Adrenal gland (tissue), 5 donors: ENCODE measurements at regions not wholly inside any gene's neighbourhood (a gene's known extent, or its start where the extent isn't known, plus 50 kb on each side); places are given as distances from the start of the nearest gene placed in this dataset.

Experiments
- POLR2A ChIP-seq, 2 donors: fragments of 450-650 bp; IDR thresholded peaks; one replicate each; pipeline ENCODE4 v1.6.1; 2017; ENCODE audit warnings: antibody characterized with exemption in 2 of 2, mild to moderate bottlenecking in 2 of 2, moderate library complexity in 1 of 2
- TF ChIP-seq, protein P1 (sequence below), 6 experiments: fragments of 450-650 bp in 4 of 6; fragments of 200-600 bp in 2 of 6; sonication (generic) in 1 of 6; IDR thresholded peaks; 1 replicate in 5 of 6; 2 replicates in 1 of 6; pipeline versions ENCODE4 v1.5.1 to v1.8.0; 2016 to 2021; ENCODE audit warnings: antibody characterized with exemption in 6 of 6, mild to moderate bottlenecking in 2 of 6, moderate library complexity in 1 of 6
- donor health status: DM: no; HTN: no; CAD: no.

DNA sequence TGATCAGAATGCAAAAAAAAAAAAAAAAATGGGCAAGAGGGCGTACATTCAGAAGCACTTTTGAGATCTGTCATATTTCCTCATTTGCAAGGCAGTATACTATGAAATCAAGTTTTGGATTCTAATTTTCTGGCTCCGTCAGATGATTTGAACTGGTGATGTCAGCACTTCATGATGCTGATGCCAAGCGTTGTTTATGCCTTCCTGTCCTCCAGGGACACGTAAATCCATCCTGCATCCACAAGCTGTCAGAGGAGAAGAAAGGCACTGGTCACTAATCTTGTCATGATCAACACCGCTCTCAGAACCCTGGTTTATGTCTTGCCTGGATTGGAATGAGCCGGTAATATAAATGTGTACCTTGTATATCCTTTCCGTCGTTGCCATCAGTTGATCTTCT, 152.1 kb upstream of the EPHA3 start:
- TF ChIP-seq, protein P1, sequence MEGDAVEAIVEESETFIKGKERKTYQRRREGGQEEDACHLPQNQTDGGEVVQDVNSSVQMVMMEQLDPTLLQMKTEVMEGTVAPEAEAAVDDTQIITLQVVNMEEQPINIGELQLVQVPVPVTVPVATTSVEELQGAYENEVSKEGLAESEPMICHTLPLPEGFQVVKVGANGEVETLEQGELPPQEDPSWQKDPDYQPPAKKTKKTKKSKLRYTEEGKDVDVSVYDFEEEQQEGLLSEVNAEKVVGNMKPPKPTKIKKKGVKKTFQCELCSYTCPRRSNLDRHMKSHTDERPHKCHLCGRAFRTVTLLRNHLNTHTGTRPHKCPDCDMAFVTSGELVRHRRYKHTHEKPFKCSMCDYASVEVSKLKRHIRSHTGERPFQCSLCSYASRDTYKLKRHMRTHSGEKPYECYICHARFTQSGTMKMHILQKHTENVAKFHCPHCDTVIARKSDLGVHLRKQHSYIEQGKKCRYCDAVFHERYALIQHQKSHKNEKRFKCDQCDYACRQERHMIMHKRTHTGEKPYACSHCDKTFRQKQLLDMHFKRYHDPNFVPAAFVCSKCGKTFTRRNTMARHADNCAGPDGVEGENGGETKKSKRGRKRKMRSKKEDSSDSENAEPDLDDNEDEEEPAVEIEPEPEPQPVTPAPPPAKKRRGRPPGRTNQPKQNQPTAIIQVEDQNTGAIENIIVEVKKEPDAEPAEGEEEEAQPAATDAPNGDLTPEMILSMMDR (IDR thresholded peaks at IDR 0.05) = no peak
- TF ChIP-seq POLR2A (IDR thresholded peaks at IDR 0.05) = no peak
